GM12892 (cell line): ENCODE measurements at regions not wholly inside any gene's neighbourhood (a gene's known extent, or its start where the extent isn't known, plus 50 kb on each side); places are given as distances from the start of the nearest gene placed in this dataset.

Experiments used
- POLR2A ChIP-seq: IDR thresholded peaks from 2 replicates; pipeline ENCODE4 v1.6.1; 2011; ENCODE audit warnings: low read depth, low read length, control low read depth
- POLR2AphosphoS5 ChIP-seq: IDR thresholded peaks from 2 replicates; pipeline ENCODE4 v1.6.1; 2011; ENCODE audit warnings: low read depth, low read length, control low read depth
- TAF1 ChIP-seq: IDR thresholded peaks from 2 replicates; pipeline ENCODE4 v1.6.1; 2011; ENCODE audit warnings: low read depth, mild to moderate bottlenecking, control low read depth, low read length, borderline replicate concordance

- TF ChIP-seq POLR2AphosphoS5: no peak
- no peak for TF ChIP-seq POLR2A
- TF ChIP-seq TAF1: no peak
These were observed 113.7 kb downstream of the OSR1 start for GRCh38 chr2:19244460-19245363.
